GM13977 (cell line): ENCODE measurements at regions not wholly inside any gene's neighbourhood (a gene's known extent, or its start where the extent isn't known, plus 50 kb on each side); places are given as distances from the start of the nearest gene placed in this dataset.

Source experiments
- DNase-seq: peaks from one replicate; pipeline ENCODE4 v3.0.0; 2012; ENCODE audit warnings: low spot score
- CTCF ChIP-seq: IDR thresholded peaks from 2 replicates; pipeline ENCODE4 v1.5.1; 2012; ENCODE audit warnings: mild to moderate bottlenecking, control low read depth; ENCODE audit not compliant: insufficient read depth; ENCODE audit errors: extremely low read depth, missing control alignments
- in situ Hi-C: fragments of 300-500 bp; cut with MboI; formaldehyde crosslinking; loops from one replicate; pipeline ENCODE4 v1.12.0; 2022; ENCODE audit warnings: low sequenced_read_pairs, low pct_unique_long_range_greater_than_20kb, mixed read lengths, inconsistent platforms; ENCODE audit not compliant: unreplicated experiment

GRCh38 chr2:58569475-58570185 is 328.5 kb upstream of the FANCL start:
- no peak for DNase-seq
- no peak for TF ChIP-seq CTCF

GRCh38 chr2:58568901-58569300 is 327.8 kb upstream of the FANCL start:
- in situ Hi-C loops: no loop called here
- no peak for TF ChIP-seq CTCF
- no peak for DNase-seq

More at GRCh38 chr2:58569475-58570185, 328.5 kb upstream of the FANCL start:
- in situ Hi-C loops: no loop called here

- DNase-seq: no peak
- TF ChIP-seq CTCF: no peak
- in situ Hi-C loops: no loop called here
Measured at GRCh38 chr2:58562276-58562675, 321.2 kb upstream of the FANCL start.

GRCh38 chr2:58560531-58560930 is 319.4 kb upstream of the FANCL start:
- in situ Hi-C loops: no loop called here
- no peak for DNase-seq
- TF ChIP-seq CTCF: no peak

- in situ Hi-C loops: no loop called here
- no peak for DNase-seq
Measured at GRCh38 chr2:58558881-58559280, 317.8 kb upstream of the FANCL start.

GRCh38 chr2:58557176-58557575 is 316.1 kb upstream of the FANCL start:
- no peak for TF ChIP-seq CTCF
- in situ Hi-C loops: no loop called here
- DNase-seq: no peak

More at GRCh38 chr2:58558881-58559280, 317.8 kb upstream of the FANCL start:
- TF ChIP-seq CTCF: no peak
